HG03045 (cell line): ENCODE measurements at regions not wholly inside any gene's neighbourhood (a gene's known extent, or its start where the extent isn't known, plus 50 kb on each side); places are given as distances from the start of the nearest gene placed in this dataset.

Experiments used
- ATAC-seq: cut with Tn5 transposase; IDR thresholded peaks from one replicate; pipeline ENCODE4 v1.9.1; 2021; ENCODE audit warnings: mild to moderate bottlenecking, moderate library complexity; ENCODE audit not compliant: unreplicated experiment

- ATAC-seq = no peak
Observed at GRCh38 chr14:54126947-54127346, 170.3 kb upstream of the BMP4 start.

- no peak for ATAC-seq
Observed at GRCh38 chr14:54127526-54127925, 170.9 kb upstream of the BMP4 start.

DNA sequence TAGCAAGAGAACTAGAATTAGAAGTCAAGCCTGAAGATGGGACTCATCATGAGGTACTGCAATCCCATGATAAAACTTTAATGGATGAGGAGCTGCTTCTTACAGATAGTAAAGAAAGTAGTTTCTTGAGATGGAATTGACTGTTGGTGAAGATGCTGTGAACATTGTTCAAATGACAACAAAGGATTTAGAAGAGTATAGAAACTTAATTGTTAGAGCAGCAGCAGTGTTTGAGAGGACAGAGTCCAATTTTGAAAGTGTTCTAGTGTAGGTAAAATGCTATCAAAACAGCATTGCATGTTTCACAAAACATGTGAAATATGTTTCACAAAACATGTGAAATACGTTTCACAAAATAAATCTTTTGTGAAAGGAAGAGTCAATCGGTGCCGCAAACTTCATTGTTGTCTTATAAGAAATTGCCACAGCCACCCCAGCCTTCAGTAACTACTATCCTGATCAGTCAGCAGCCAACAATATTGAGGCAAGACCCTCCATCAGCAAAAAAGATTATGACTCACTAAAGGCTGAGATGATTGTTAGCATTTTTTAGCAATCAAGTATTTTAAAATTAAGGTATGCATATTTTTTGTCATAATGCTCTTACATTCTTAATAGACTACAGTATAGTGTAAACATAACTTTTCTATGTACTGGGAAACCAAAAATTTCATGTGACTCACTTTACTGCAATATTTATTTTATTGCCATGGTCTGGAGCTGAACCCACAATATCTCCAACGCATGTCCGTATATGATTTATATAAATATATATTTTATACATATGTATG, 173.4 kb upstream of the BMP4 start:
- no peak for ATAC-seq

GRCh38 chr14:54132496-54132895, 175.9 kb upstream of the BMP4 start:
- ATAC-seq = no peak

GRCh38 chr14:54133896-54134295, 177.3 kb upstream of the BMP4 start:
- no peak for ATAC-seq

DNA sequence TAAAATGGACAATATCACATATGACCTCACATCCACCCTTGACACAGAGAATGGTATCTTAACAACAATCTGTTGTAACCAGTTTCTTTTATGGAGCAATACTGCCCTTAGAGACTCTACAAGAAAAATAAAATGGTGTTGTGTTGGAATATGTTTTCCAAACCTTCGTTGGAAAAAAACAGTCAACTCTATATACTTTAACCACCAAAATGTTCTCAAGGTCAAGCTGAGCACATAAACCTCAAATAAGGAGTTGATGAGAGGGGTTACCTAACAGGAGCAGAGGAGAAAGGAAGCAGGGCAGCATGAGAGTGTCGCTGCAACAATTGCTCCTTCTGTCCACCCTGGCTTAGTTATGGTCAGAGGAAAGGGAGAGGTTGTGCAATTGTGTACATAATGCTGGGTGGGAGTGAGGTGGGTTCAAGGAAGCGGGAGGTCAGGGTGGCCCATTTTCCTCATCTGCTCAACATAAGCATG, 179.2 kb upstream of the BMP4 start:
- no peak for ATAC-seq

GRCh38 chr14:54136894-54137613, 180.4 kb upstream of the BMP4 start:
- no peak for ATAC-seq

- no peak for ATAC-seq
Observed at GRCh38 chr14:54137614-54137961, 181.0 kb upstream of the BMP4 start.

DNA sequence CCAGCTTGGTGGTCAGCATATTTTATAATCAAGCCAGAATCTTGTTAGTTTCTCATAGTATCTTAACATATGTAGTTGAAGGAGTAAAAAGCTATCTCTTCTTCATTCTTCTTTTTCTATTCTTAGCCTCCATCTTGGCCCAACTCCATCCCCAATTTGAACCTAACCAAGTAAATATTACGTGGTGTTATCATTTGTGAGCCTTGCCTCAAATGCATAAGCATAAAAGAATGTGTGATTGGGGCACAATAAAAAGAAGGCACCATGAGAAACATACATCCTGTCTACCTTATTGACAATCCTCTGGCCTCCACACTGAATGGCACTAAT, 181.4 kb upstream of the BMP4 start:
- no peak for ATAC-seq

- no peak for ATAC-seq
Observed at GRCh38 chr14:54138354-54139038, 181.9 kb upstream of the BMP4 start.

GRCh38 chr14:54140551-54140950, 183.9 kb upstream of the BMP4 start:
- no peak for ATAC-seq

GRCh38 chr14:54146601-54147000, 190.0 kb upstream of the BMP4 start:
- ATAC-seq = no peak

GRCh38 chr14:54147282-54147681, 190.7 kb upstream of the BMP4 start:
- no peak for ATAC-seq

GRCh38 chr14:54147758-54148157, 191.1 kb upstream of the BMP4 start:
- no peak for ATAC-seq

DNA sequence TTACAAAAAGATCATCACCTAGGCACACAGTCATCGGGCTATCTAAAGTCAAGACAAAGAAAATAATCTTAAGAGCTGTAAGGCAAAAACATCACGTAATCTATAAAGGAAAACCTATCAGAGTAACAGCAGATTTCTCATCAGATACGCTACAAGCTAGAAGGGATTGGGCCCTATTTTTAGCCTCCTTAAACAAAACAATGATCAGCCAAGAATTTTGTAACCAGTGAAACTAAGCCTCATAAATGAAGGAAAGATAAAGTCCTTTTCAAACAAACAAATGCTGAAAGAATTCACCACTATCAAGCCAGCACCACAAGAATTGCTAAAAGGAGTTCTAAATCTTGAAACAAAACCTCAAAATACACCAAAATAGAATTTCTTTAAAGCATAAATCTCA, 191.6 kb upstream of the BMP4 start:
- ATAC-seq = no peak

DNA sequence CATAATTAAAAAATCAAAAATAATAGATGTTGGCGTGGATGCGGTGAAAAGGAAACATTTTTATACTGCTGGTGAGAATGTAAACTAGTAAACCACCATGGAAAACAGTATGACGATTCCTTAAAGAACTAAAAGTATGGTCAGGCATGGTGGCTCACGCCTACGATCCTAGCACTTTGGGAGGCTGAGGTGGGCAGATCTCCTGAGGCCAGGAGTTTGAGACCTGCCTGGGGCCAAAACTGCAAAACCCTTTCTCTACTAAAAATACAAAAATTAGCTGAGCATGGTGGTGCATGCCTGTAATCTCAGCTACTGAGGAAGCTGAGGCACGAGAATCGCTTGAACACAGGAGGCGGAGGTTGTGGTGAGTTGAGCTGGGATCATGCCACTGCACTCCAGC, 195.7 kb upstream of the BMP4 start:
- no peak for ATAC-seq

DNA sequence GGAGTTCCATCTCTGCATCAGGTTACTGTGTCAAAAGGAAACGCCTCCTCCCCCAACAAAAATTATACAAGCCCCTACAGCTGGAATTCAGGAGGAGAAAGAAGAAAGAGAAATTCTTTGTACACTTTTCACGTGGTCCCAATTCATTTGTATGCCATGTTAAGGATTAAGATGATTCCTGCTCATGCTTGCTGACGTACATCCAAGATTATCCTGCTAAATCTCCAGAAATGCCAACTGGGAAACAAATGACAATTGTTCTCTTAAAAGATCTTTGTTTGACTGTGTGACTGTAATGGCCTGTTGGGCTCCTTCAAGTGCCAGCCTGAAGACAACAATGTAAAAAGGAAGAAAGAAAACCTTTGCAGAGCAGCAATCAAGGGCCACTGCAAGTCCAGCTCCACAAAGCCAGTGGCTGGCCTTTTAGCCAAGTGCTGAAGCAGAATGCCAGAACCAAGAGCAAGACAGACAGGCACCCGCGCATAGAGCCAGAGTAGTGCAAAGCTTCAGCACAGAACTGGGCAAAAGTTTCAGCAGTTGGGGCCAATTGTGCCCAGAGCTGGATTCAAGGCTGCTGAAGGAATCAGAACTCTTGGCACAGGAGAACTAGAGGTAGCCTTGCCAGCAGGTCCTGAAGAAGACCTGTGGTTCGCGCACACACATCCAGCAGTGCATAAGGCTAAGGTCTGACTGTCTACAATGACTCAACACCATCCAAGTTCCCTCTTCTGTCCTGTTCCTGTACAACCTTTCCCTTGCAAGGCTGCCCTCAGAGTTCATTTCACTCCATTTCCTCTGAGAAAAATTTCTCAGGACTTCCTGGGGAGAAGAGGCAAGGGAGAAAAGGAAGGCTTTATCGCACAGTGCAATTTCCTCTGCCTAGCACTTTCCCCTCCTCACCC, 209.7 kb upstream of the BMP4 start:
- no peak for ATAC-seq

- ATAC-seq = no peak
Observed at GRCh38 chr14:54168489-54168888, 211.9 kb upstream of the BMP4 start.

DNA sequence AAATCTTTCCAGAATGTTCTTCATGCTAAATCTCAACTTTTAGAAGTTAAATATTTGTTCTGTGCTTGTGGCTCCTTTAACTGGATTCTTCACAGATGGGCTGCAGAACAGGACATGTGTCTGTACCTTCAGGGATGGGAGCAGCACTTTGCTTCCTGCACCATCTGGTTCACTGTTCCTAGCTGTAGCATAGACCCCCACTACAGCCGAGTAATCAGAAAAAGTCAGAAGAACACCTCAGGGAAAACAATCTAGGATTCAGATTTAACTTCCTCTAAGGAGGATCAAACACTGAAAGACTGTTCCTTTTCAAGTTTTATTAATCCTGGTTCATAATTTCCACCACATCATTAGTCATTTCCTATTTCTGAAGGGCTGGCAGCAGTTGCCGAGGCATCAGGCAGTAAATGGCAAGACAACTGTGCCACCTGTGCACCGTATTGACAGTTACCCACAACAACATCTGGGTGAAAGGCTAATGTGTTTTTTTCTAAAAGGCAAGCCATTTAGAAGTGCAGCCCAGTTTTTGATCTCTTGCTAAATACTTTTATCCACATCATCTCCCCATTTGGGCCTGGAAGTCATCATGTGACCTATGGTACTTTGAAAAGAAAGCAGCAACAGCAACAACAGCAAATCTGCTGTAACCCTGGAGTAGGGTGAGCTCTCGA, 212.8 kb upstream of the BMP4 start:
- ATAC-seq = no peak

DNA sequence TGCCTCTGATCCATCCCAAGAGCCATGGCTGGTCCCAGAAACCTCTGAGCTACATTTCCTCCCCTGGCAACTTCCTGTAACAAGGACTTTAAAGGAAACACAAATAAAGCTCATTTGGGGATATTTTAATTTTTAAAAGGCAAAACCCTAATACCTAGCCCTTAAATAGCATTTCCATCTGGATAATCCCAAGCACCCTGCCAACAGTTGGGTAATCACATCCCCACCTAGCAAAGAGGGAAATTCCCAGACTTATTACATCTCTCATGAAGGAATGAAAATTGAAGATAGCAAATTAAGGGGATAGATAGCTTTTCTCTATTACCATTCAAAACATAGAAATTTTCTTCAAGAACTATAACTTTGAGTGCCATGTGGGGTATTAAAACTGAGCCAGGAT, 213.7 kb upstream of the BMP4 start:
- no peak for ATAC-seq
